Left ventricle myocardium inferior (tissue), 1 donor: ENCODE measurements at regions not wholly inside any gene's neighbourhood (a gene's known extent, or its start where the extent isn't known, plus 50 kb on each side); places are given as distances from the start of the nearest gene placed in this dataset.
A peak's percentile ranks its signal among the peaks of the same experiment; 100 is the strongest.

Experiments used
- DNase-seq: peaks from one replicate; pipeline ENCODE4 v3.0.0-alpha.2; 2020
- H3K27ac ChIP-seq: fragments of 200-600 bp; replicated peaks from 2 replicates; pipeline ENCODE4 v1.8.0; 2021
- H3K27me3 ChIP-seq: fragments of 200-600 bp; 2 replicates; pipeline ENCODE4 v1.8.0; 2021; ENCODE audit warnings: low read depth
- H3K36me3 ChIP-seq: fragments of 200-600 bp; 2 replicates; pipeline ENCODE4 v1.8.0; 2021
- H3K4me1 ChIP-seq: fragments of 200-600 bp; 2 replicates; pipeline ENCODE4 v1.8.0; 2021
- H3K4me3 ChIP-seq: fragments of 200-600 bp; 2 replicates; pipeline ENCODE4 v1.8.0; 2021; ENCODE audit warnings: mild to moderate bottlenecking, moderate library complexity
- H3K9me3 ChIP-seq: fragments of 200-600 bp; replicated peaks from 2 replicates; pipeline ENCODE4 v1.8.0; 2021
- CTCF ChIP-seq: fragments of 200-600 bp; IDR thresholded peaks from 2 replicates; pipeline ENCODE4 v1.8.0; 2021; ENCODE audit warnings: antibody characterized with exemption, mild to moderate bottlenecking, borderline replicate concordance
- intact Hi-C: fragments of 100-400 bp; cut with micrococcal nuclease; formaldehyde crosslinking; loops from one replicate; pipeline ENCODE4 v1.11.0; 2022
- donor health status: DM: no; HTN: yes; CAD: no; lungs with severe emphysema.

DNA sequence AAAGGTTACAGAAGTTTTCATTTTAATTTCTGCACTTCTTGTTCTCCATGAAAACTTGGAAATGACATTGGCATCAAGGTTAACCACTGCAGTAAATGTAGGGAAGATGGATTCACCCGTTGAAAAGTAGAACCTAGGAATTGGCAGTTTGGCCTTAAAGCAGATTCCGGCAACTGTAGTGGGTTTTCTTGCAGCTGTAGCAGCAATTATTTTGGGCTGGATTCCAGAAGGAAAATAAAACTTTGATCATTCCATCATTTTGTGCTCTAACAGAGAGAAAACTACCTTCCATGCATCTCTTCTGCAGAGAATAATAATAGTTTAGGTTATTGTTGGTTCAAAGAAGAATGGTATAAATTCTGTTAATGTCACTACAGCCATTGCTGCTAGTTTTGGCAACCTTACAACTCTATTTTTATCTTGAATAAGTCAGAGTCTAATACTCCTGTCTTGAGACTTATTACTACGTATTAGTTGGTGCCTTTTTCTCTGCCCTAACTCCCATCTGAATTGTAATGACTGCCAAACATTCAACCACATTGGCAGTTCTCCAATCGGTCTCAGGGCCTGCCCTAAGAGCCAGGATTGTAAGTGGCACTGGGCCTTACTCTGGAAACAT lies 178.1 kb upstream of the PIEZO2 start:
- Histone ChIP-seq H3K27me3 (no peaks in the 10 kb centered on the region), H3K4me1 (peaks cover 5% of the 10 kb centered on the region), H3K4me3 (no peak overlapping the region), H3K9me3 (no peaks in the 10 kb centered on the region), H3K36me3 (no peaks in the 10 kb centered on the region), H3K27ac (peak overlapping the region; percentile 3)
- DNase-seq: no peak
- intact Hi-C loops: no loop called here
- TF ChIP-seq CTCF: no peak

DNA sequence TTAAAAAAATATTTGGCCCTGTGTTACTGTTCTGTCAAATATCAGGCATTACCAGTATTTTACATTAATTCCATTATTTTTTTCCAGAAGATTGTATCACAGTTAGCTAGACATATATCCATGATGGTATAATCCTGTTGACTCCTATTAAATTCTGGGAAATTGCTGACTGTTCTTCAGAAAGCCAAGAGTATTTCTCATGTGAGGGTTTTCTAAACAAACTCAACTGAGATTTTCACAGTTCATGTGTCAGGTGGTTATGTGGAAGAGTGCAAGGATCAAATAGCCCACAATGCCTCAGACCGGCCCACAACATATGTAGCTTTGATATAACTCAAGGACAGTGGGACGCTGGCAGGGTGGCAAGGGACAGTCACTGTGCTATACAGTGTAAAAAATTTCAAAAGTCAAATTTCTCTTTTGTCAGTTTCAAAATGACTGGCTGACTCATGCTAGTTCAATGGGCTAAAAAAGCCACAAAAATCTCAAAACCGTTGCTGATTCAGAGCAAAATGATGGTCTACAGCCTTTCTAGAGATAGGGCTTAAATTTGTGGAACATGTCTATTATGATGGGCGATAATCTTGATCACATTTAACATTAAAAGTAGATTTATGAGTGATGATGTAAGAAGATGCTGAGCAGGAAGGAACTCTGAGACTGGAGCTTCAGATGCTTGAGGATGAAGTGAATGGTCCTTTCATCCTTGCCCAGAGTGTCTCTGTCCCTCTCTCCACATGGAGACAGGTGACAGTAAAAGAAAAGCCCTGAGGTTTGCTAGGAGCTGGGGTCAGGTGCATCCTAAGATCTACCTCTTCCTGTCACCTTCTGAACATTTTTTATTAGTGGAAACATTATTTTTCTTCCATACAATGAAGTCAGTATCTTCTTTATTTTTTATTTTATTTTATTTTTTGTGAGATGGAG lies 175.8 kb upstream of the PIEZO2 start:
- H3K9me3 ChIP-seq: no peaks in the 10 kb centered on the region
- TF ChIP-seq CTCF: no peak
- no peak for DNase-seq
- no peaks in the 10 kb centered on the region for H3K36me3 ChIP-seq
- no peaks in the 10 kb centered on the region for H3K27me3 ChIP-seq
- no peak overlapping the region for H3K27ac ChIP-seq
- H3K4me3 ChIP-seq: no peak overlapping the region
- H3K4me1 ChIP-seq: peaks cover 5% of the 10 kb centered on the region
- intact Hi-C loops: no loop called here

- no peak for DNase-seq
- intact Hi-C loops: no loop called here
- no peak overlapping the region for H3K4me3 ChIP-seq
- H3K27ac ChIP-seq: no peak overlapping the region
- H3K36me3 ChIP-seq: no peaks in the 10 kb centered on the region
- no peaks in the 10 kb centered on the region for H3K9me3 ChIP-seq
- TF ChIP-seq CTCF: no peak
- H3K4me1 ChIP-seq: peaks cover 5% of the 10 kb centered on the region
- no peaks in the 10 kb centered on the region for H3K27me3 ChIP-seq
Measured at GRCh38 chr18:11324510-11324909, 175.1 kb upstream of the PIEZO2 start.

DNA sequence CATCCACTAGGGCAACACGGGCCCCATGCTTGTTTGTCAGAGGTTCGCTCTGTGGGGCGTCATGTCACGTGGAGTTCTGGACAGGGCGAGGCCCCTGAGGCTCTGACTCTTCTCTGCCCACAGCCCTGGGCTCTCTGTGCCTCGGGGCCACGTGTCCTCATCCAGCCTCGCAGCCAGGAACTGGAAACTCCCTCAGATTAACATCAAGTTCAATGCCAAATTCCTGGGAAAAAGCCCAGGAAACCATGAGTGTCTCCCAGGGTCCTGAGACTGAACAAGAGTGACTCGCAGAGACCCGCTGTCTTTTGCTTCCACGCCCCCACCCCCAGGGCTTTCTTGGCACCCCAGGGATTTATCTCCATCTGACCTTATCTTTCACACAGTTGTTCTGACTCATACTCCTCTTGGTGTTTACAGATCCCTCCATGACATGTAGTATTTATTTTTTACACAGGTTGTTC lies 174.0 kb upstream of the PIEZO2 start:
- no peaks in the 10 kb centered on the region for H3K36me3 ChIP-seq
- no peak for DNase-seq
- no peaks in the 10 kb centered on the region for H3K9me3 ChIP-seq
- intact Hi-C loops: no loop called here
- peaks cover 5% of the 10 kb centered on the region for H3K4me1 ChIP-seq
- TF ChIP-seq CTCF: no peak
- H3K27me3 ChIP-seq: no peaks in the 10 kb centered on the region
- H3K4me3 ChIP-seq: no peak overlapping the region
- H3K27ac ChIP-seq: no peak overlapping the region

- intact Hi-C loops: no loop called here
Measured at GRCh38 chr18:11322716-11323115, 173.3 kb upstream of the PIEZO2 start.

More at GRCh38 chr18:11322716-11323115, 173.3 kb upstream of the PIEZO2 start:
- Histone ChIP-seq H3K27ac (no peak overlapping the region), H3K4me1 (peaks cover 5% of the 10 kb centered on the region), H3K36me3 (no peaks in the 10 kb centered on the region), H3K4me3 (no peak overlapping the region), H3K27me3 (no peaks in the 10 kb centered on the region), H3K9me3 (no peaks in the 10 kb centered on the region)
- TF ChIP-seq CTCF: no peak
- DNase-seq: no peak
